GM18502 (cell line): ENCODE measurements at regions not wholly inside any gene's neighbourhood (a gene's known extent, or its start where the extent isn't known, plus 50 kb on each side); places are given as distances from the start of the nearest gene placed in this dataset.
A peak's percentile ranks its signal among the peaks of the same experiment; 100 is the strongest.

Experiments used
- ATAC-seq: cut with Tn5 transposase; IDR thresholded peaks from one replicate; pipeline ENCODE4 v1.9.1; 2021; ENCODE audit warnings: mild to moderate bottlenecking; ENCODE audit not compliant: unreplicated experiment, poor library complexity

GRCh38 chr12:74791365-74791764, 253.7 kb downstream of the ATXN7L3B start:
- no peak for ATAC-seq

GRCh38 chr12:74794522-74794921, 256.9 kb downstream of the ATXN7L3B start:
- ATAC-seq = no peak

- no peak for ATAC-seq
These were observed 264.0 kb downstream of the ATXN7L3B start for GRCh38 chr12:74801625-74802024.

GRCh38 chr12:74816398-74817175, 279.0 kb downstream of the ATXN7L3B start:
- no peak for ATAC-seq

DNA sequence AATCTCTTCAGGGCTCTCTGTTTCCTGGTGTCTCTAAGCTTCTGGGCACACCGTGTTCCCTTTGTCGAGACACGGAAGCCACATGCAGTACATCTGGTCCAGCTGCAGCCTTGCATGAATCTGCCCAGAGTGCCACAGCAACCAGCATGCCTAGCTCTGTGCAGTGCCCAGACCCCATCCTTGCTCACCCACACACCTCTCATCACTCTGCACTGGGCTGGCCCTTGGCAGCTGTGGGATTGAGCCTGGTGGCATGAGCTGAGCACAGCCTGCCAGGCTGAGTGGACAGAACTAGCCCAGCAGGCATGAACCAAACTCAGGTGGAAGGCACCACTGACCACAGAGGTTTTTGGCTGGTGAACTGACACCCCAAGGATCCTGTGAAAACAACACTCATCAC, 279.9 kb downstream of the ATXN7L3B start:
- no peak for ATAC-seq

- no peak for ATAC-seq
These were observed 280.8 kb downstream of the ATXN7L3B start for GRCh38 chr12:74818412-74818811.

GRCh38 chr12:74820324-74820723, 282.7 kb downstream of the ATXN7L3B start:
- ATAC-seq = no peak

- no peak for ATAC-seq
These were observed 298.9 kb downstream of the ATXN7L3B start for GRCh38 chr12:74836567-74836966.

- ATAC-seq = no peak
These were observed 308.5 kb downstream of the ATXN7L3B start for GRCh38 chr12:74846116-74846515.

GRCh38 chr12:74847169-74847568, 309.5 kb downstream of the ATXN7L3B start:
- no peak for ATAC-seq

DNA sequence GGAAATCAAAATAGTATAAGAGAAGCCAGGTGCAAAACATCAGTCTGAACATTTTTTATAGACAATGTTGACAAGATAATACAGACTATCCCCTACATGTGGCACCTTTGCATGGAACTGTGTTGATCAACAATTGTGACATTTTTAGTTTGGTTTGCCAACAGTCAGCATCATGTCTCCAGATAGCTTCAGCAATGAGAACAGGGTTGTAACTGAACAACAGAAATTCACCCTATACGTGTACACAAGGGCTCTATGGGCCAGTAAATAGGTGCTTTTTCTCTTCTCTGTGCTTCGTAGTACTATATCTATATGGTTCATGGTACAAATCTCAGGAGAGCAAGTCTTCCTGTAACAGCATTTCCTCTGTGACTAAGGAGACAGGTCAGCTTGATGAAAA, 310.4 kb downstream of the ATXN7L3B start:
- ATAC-seq = no peak

- no peak for ATAC-seq
These were observed 312.2 kb downstream of the ATXN7L3B start for GRCh38 chr12:74849801-74850200.

GRCh38 chr12:74871817-74872216, 334.2 kb downstream of the ATXN7L3B start:
- ATAC-seq = no peak

DNA sequence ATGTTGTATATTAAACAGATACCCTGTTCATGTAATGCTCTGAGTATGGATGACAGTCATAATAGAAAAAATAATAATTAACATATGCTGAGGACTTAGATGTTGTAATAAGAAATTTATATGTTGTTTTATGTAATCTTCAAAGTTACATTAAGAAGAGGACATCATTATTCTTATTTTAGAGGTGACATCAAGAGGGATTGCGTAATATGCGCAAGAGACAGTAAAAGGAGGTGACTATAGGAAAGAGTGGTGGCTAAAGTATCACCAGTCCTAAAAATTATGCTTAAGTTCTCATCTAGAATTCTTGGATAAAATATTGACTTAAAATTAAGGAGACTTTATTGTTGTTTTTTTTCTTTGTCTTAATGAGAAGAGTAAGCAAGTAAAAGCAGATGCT, 323.9 kb downstream of the KCNC2 start:
- no peak for ATAC-seq

GRCh38 chr12:74889073-74889472, 320.6 kb downstream of the KCNC2 start:
- ATAC-seq = no peak

GRCh38 chr12:74889563-74890236, 319.9 kb downstream of the KCNC2 start:
- ATAC-seq = peak; percentile 51

- peak; percentile 78 for ATAC-seq
These were observed 319.4 kb downstream of the KCNC2 start for GRCh38 chr12:74890237-74890599.

DNA sequence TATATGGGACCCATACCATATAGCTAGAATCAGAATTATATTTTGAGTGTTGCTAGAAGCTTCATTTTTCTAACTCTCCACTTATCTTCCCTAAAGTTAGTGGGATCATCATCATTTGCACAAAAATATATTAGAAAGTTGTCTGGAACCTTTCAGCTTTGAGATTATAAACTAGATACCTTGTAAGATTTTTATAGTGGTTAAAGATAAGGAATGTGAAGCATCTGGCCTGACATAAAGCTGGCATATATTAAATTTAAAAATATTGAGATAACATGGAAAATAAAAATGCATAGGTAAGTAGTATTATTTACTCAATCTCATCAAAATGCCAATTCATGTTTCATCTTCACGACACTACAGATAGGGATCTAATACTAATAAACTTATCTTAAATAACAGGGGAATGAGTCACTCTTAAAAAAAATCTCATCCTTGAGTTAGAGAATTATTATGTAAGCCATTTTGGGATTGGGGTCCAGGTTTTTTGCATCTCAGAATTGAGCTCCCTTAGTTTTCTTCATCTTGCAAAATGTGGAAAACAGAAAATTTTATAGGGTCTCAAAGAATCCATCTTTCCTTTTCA, 318.5 kb downstream of the KCNC2 start:
- ATAC-seq = no peak

- ATAC-seq = no peak
These were observed 317.5 kb downstream of the KCNC2 start for GRCh38 chr12:74892057-74892633.

DNA sequence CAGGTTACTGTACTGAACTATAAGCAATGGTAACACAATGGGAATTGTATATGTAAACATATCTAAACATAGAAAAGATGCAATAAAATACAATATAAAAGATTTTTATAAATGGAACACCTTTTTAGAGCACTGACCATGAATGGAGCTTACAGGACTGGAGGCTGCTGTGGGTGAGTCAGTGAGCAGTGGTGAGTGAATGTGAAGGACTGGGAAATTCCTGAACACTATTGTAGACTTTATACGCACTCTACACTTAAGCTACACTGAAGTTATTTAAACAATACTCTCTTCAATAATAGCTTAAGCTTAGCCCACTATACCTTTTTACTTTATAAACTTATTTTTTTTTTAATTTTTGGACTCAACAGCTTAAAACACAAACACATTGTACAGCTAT, 313.5 kb downstream of the KCNC2 start:
- ATAC-seq = no peak
